HG03457 (cell line): ENCODE measurements at regions not wholly inside any gene's neighbourhood (a gene's known extent, or its start where the extent isn't known, plus 50 kb on each side); places are given as distances from the start of the nearest gene placed in this dataset.

Experiments
- ATAC-seq: cut with Tn5 transposase; IDR thresholded peaks from one replicate; pipeline ENCODE4 v1.9.1; 2021; ENCODE audit warnings: moderate number of reproducible peaks; ENCODE audit not compliant: unreplicated experiment

DNA sequence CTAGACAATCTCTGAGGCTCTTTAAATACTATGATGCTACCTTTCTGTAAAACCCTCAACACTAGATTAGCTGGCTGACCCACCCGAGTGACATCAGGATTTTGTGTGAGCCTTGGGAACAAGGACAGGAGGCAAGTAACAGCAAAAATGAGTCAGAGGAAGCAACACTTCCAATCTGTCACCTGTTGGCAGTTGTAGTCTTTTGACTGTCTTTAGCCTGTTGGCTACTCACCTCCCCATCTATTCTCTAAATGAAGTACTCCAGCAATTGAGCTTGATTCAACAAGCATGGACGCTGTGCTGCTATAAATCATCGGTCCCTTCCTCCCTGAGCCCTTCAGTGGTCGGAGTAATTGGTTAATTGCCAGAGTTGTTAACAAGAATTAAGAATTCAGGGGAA is 898.7 kb downstream of the BCL11A start:
- ATAC-seq = no peak

DNA sequence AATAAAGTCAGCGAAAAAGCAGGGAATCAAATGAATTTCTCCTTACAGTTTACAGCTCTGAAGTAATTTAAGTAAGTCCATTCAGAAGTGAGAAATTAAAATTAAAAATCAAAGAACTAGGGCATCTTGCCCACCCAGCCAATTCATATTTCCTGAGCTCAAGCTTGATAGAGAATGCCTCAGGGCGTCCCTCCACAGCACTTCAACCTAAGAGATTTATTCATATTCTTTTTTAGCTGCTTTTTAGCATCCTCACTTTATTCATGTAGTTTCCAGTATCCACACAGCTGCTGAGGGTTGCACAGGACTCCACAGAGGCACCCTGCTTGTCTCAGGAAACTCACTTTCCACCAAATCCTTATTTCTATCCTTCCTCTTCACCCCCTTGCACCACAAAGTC is 900.3 kb downstream of the BCL11A start:
- no peak for ATAC-seq

DNA sequence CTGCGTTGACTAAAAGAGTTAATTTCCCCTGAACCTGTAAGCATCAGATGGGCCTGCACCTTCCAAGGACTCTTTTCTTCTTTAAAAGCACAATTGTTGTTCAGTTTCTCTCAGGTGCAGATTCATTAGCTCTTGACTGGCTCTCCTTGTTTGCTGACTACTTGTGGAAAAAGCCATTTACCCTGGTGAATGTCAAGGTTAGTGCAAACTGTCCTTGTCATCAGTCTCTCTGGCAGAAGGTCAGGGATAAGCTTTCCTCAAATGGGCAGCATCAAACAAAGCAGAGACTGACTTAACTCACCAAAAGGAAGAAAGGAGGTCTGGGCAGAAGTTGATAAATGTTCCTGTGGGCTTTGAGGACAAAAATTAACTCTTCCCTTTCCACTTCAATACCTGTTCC is 922.7 kb downstream of the BCL11A start:
- ATAC-seq = no peak

DNA sequence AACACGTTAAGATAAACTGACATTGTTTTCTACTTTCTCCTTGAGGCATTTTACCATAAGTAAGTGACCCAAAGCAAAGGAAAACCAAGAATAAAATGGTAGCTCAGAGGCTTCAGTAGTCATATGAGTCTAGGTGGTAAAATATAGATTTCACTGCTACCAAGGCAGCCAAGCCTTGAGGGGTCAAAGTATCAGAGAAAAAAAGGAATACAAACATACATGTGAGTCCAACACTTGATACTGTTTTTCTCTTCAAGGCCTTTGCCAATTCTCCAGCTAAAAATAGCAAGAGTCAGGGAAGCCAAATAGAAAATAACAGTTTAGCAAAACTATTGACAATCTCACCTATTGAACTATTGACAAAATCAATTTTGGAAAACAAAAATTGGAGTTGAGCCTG is 925.9 kb downstream of the BCL11A start:
- no peak for ATAC-seq

DNA sequence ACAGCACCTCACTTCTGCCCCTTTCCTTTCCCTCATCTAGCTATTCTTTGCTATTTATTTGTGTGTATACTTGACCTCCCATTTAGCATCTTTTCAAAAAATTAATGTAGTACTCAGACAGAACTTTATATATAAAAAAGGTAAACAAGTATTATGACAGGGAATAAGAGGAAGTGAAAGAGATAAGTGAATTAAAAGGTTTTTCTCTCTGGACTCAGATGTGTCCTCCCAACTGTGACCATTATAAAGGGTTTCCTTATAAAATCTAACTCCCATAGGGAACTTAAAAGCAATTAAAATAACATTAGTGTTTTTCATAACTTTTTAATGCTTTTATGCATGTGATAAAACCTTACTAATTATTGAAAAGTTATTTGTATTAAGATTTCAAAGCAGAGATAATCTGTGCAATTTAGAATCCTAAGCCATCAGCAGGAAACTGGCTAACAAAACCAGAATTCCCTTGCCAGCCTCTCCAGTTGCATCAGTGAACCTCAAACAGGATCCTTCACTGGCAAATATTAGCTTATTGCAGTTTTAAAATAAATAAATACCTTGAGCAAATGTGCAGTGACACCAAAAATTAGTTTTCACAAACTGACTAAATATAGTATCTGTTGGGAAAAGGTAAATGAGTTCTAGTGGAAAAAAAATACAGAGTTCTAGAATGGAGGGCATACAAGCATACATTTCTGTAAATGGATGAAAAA is 930.7 kb downstream of the BCL11A start:
- ATAC-seq = no peak

DNA sequence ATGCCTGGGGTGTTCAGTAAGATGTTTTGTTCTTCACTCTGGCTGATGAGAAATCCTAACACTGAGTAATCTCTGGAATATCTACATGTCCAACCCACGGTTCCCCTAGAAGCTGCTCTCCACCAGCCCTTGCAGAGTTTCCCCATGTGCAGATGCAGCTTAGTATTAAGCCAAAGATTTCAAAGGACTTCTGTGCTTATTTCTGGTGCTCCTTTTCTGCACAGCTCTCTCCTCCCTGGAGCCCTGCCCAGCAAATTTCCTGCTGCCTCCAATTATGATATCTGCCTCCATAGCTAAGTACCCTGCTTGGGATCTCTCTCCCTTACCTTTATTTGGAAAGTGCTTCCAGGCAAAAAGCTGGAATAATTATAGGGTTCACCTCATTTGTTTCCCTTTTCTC is 949.3 kb downstream of the BCL11A start:
- ATAC-seq = no peak

DNA sequence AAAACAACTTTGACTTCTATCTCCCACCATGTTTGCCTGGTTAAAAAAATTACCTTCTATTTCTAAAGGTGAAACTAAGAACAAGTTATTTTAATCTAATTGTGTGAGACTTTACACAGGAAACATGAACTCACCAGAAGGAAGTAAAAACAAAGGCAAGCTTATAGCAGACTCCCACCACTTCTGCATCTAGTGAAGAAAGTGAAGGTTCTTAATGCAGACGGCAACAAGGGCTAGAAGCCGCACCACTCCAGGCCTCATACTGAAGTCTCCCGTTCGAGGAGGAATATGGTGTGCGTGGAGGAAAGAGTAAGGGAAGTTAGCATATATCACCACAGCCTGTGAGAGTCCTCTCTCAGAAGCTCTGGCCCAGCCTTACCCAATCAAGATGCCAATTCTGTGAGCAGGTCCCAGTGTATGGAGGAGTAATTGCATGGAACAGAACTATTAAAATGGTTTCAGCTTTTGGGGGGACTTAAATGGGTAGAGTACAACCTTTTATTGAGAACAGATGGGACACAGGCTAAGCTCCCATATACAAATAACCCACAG is 958.7 kb downstream of the BCL11A start:
- ATAC-seq = no peak

DNA sequence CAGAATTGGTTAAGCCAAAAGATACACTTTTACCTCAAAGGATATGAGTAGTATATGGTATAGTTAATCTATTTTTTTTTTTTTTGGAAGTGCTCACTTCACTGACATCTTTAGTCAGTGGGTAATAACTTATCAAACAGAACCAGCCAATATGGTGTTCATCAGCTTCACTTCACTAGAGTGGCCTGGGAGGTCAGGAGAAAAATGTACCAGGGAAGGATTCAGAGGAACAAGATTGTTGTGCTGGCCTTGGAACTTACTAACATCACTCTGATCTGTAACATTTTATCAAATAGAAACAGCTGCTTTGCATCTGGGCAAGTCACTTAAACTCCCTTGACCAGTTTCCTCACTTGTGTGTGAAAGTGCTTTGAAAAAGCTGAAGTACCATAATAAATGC is 962.7 kb downstream of the BCL11A start:
- ATAC-seq = no peak

DNA sequence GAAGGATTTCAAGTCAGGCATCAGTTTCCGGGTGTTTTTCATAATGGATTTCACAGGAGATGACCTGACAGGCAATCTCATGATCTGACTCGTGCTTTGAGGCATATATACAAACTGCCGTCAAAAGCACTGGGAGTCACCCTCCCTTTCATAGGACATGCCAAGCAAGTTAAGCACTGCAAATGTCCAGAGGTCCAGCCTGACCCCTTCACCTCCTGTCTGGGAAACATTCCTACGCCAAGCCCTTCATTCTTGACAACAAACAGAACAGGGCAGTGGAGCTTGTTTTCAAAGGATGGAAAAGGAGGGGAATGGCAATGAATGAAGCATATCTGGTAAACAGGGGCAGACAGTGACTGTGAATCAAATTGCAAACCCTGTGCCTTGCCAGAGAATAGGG is 963.6 kb downstream of the BCL11A start:
- ATAC-seq = no peak

DNA sequence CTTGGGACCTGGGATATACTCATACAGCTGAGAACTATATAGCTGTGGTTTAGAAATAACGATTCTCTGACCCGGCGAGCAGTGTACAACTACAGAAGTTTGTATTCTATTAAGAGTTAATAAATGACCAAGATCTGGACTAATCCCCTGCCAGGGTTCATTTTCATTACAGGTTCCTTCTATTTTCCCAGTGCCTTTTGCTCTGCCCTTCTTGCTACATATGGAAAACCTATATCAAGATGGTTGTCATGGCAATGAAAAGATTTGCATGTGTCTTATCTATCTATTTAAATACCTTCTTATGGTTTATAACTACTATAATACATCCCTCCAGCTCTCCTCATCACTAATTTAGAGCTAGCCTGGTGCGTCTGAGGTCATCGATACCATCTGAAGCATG is 965.2 kb downstream of the BCL11A start:
- no peak for ATAC-seq

DNA sequence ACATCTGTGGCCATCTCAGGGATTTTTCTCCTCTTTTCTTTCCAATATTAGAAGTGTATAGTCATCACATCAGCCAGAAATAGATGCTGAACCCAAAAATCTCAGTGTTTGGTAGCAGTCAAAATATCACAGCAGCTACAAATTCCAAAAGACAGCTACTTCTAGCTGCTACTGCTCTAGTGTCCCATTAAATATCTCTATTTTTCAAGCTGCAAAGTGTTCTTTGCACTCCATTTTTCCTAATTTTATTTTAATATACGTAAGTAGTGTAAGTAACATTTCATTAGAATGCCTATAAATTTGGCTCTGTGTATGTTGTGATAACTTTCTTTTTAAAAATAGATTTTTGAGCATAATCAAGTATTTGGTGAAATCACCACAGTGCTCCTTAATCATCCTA is 967.3 kb downstream of the BCL11A start:
- ATAC-seq = no peak

DNA sequence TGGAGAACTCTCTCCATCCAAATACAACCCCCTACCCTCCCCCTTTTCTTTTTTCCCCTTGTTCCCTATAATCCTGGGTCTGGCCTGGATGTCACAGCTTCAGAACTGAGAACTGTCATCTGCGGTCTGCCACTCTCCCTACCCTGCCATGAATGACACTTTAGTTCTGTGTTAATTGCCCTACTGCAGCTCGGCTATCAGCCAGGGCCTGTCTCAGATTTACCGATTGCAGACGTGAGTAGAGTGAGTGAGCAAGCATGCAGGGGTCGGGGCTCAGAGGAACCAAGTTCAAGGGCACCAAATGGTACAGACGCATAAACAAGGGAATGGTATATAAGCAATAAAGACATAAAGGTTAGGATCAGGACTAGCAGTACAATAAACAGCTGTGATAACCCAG is 967.8 kb downstream of the BCL11A start:
- ATAC-seq = no peak

DNA sequence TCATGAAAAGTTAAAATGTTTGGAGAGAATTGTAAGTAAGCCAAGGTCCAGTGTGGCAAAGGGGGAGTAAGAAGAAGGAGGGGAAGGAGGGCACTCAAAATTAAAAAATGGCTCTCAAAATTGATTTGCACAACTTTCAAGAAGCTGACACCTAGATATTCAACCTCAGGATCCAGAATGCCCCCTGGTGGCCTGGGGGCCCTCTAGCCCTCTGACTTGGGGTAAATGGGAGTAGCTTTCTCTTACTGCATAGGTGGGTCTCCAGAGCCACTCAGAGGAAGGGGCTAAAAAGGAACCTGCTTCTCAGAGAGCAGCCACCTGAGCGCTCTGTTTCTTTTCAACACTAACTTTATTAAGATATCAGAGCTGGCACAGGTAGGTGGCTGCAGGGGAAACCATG is 968.5 kb downstream of the BCL11A start:
- ATAC-seq = no peak

DNA sequence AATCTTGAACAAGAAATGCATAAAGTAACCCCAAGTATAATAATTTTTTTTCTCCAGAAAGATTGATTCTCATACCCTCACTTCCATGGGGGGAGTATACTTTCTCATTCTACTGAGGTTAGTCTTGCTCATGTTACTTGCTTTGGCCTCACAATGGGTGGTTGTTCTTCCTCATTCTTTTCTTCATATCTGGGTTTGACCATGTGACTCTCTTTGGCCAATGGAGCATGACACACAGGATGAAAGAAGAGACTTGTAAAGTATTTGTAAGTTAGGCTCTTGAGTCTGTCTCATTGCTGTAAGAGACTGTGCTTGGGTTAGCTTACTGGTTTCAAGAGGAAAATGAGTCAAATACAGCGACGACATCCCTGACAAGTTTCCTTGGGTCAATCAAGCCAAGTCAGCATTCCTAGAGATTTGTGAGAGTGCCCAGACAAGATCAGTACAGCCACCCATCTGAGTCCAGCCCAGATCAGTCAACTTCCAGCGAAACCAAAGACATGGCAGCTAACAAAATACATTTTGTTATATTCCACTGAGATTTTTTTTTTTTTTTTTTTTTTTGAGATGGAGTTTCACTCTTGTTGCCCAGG is 970.2 kb downstream of the BCL11A start:
- ATAC-seq = no peak

DNA sequence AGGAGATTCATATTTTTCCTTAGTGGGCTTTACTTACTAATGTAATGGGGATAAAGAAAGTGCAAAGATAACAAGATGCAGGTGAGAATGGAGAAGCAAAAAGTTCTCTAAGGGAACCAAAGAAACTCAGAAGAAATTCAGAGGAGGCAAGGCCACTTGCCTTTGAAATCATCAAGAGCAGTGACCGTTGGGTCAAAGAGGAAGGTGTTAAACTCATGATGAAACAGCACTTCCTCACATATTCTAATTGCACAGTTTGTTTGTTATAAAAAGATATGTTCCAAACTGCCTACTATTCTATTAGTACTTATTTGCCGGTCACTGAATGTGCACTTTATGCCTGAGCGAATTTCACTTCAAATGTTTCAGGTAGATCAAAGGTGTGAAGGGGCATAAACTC is 975.1 kb downstream of the BCL11A start:
- ATAC-seq = no peak

DNA sequence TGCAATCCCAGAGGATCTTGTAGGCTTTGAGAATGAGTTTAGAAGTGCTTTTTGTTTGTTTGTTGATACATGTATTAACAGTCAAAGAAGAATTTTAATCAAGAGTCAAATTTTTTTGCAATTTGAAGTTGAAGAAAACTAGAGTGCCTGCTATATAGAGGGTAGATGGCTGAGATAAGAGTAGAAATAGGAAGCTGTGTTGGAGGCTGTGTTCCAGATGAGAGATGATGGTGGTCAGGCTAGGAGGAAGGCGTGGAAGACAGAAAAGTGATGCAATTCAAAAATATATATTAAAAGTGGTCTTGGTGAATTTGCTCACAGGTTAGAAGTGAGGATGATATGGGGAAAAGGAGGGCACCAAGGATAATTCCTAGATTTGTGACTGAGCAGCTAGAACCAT is 978.3 kb downstream of the BCL11A start:
- ATAC-seq = no peak

DNA sequence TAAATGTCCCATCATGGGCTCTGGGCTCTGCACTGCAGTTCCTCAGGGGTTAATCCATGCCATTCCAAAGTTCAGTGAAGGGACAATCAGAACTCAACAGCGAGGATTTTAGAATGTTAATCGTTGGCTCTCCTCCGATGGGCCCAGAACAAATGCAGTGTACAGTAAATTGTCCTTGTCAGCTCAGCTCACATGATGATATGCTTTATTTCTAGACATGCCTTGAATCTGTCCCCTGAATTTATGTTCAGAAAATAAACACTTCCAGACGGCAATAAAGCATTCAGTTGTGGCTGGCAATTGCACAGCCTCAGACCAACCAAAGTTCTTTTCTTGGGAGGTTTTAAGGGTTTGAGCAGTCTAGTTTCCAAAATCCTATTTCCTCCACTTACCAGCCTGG is 981.2 kb downstream of the BCL11A start:
- ATAC-seq = no peak

DNA sequence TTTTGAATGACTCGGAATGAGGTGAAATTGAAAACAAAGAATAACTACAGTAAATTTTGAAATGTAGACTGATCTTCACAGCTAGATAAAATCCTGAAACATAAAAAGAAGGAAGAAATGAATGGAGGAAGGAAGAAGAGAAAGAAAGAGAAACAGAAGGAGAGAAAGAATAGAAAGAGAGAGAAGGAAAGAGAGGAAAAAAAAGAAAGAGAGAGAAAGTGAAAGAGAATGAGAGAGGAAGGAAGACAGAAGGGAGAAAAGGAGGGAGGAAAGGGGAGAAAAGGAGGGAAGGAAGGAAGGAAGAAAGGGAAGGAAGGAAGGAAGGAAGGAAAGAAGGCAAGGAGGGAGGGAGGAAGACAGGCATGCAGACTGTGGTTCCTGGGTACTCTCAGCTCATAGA is 982.6 kb downstream of the BCL11A start:
- ATAC-seq = no peak

DNA sequence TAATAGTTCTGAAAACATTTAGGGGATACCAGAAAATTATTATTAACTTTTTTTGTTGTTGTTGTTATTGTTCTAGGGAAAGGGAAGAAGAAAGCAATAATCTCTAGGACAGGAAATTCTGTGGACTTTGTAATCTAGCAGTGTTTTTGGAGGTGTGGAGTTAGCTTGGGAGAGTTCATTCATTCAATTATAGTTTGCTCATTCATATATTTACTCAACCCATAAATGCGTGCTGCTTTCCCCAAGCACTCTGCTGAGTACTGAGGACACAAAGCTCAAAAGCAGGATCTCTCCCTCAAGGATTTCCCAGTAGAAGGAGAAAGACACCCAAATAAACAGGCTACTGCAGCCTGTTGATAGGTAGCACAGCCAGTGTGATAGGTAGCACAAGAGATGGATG is 984.3 kb downstream of the BCL11A start:
- no peak for ATAC-seq

DNA sequence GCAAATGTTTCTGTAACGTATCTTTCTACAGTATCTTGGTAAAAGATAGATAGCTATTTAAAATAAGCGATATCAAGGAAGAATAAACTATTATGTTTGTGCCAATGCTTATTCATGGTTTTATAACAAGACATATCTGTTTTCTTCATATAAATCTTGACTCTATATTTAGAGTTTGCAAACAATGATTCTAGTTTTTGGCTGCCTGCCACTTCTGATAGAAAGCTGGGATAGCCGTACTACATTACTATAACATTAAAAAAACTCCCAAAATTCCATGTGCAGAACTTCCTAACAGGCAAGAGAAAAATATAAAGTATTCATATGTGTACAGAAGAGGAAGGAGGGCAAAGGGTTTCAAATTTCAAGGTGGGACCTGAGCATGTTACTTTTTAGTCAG is 985.0 kb downstream of the BCL11A start:
- ATAC-seq = no peak

DNA sequence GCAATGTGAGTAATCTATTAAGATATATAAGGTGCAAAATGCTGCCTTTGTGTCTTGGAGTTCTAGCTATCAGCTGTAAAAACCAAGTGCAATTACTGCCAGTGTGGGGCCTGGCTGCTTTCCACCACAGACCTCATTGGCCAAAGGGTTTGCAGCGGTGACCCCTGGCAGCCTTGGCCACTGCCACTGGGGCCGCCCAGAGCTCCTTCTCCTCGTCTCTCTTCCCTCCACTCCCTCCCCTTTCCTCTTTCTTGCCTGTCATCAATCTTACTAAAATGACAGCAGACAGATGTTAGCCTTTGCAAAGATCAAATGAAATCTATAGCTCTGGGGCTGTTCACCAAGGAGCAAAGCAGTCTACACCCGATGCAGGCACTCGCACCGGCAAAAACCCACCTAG is 986.3 kb downstream of the BCL11A start:
- ATAC-seq = no peak

DNA sequence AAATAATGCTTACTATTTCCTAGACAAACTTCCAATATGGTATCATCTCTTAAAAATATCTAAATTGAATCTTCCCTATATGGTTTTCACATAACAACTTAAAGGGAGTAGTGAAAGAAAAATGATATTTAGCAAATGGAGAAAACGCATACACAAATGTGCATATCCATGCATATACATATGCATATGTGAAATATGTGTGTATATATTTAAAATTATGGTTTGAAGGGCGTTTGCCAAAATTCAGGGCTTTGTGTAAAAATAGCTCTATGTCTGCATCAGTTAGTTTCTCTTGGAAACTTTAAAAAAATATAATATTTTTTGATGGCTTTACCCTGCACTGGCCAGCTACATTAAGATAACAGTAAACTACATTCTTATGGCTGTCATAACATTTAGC is 986.7 kb downstream of the BCL11A start:
- ATAC-seq = no peak

DNA sequence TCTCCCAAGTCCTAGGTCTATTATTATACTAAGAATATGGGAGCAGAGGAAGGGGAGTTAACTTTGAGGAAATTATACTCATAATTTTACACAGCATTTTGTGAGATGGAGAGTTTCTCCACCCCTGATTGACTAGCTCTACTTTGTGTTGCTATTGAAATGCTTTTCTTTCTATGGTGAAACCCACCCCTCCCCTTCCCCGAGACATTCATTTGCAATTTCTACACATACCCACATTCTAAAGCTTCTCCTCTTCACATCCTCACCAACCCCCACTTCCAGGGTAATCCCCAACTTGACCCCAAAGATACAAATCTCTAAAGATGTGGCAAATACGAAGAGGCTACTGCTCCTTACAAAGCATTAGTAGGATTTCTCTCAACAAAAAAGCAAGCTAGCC is 992.2 kb downstream of the BCL11A start:
- no peak for ATAC-seq
